ENCODE measurements at regions not wholly inside any gene's neighbourhood (a gene's known extent, or its start where the extent isn't known, plus 50 kb on each side); places are given as distances from the start of the nearest gene placed in this dataset.

DNA sequence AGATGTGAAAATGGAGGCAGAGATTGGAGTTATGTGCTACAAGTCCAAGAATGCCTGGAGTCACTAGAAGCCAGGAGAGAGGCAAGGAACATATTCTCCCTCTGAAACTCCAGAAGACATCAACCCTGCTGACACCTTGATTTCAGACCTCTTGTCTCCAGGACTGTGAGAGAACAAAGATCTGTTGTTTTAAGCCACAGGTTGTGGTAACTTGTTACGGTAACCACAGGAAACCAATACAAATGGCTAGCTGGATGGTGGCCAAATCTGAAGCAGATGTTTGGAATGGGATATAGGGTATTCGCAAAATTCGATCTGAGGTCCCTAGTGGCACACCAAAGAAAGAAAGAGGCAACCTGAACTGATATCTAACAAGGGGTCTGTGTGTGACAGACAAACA lies 129.0 kb downstream of the HERPUD2 start:
- TF ChIP-seq EP300 (IDR thresholded peaks at IDR 0.05), result no peak
- TF ChIP-seq POLR2AphosphoS5 (IDR thresholded peaks at IDR 0.05), result no peak
- TF ChIP-seq, protein P1, sequence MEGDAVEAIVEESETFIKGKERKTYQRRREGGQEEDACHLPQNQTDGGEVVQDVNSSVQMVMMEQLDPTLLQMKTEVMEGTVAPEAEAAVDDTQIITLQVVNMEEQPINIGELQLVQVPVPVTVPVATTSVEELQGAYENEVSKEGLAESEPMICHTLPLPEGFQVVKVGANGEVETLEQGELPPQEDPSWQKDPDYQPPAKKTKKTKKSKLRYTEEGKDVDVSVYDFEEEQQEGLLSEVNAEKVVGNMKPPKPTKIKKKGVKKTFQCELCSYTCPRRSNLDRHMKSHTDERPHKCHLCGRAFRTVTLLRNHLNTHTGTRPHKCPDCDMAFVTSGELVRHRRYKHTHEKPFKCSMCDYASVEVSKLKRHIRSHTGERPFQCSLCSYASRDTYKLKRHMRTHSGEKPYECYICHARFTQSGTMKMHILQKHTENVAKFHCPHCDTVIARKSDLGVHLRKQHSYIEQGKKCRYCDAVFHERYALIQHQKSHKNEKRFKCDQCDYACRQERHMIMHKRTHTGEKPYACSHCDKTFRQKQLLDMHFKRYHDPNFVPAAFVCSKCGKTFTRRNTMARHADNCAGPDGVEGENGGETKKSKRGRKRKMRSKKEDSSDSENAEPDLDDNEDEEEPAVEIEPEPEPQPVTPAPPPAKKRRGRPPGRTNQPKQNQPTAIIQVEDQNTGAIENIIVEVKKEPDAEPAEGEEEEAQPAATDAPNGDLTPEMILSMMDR (IDR thresholded peaks at IDR 0.05), result no peak
- no peak for TF ChIP-seq POLR2A (IDR thresholded peaks at IDR 0.05)
- intact Hi-C loops (cut with DNase I), result no loop called here
- WGBS, 2 donors, result 13 to 43% methylated on average over 3 of the region's 3 CpGs

DNA sequence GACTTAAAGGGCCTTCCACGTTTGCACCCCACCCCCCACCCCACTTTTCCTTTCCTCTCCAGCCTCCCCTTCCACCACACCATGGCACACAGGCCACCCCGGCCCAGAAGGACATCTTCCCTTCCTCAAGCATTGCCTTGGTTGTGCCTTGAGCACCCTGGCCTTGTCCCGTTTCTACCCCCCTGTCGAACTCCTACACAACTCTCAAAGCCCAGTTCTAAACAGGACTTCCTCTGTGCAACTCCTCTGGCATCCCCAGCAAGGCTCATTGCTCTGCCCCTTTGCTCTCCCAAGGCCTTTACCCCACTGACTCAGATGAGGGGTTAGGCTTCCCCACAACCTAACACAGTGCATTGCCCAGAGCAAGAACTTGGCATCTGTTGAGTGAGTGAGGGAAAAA lies 136.1 kb downstream of the HERPUD2 start:
- WGBS, 2 donors, result 88 to 91% methylated on average over 4 of the region's 4 CpGs
- Histone ChIP-seq H3K4me1 (no peaks in the 10 kb centered on the region), H3K4me3 (no peak overlapping the region), H3K27me3 (no peaks in the 10 kb centered on the region), H3K9me3 (no peaks in the 10 kb centered on the region), H3K36me3 (no peaks in the 10 kb centered on the region), H3K27ac (no peak overlapping the region)
- no peak for TF ChIP-seq EP300 (IDR thresholded peaks at IDR 0.05)
- TF ChIP-seq, protein P1 (IDR thresholded peaks at IDR 0.05), result no peak
- no peak for TF ChIP-seq POLR2A (IDR thresholded peaks at IDR 0.05)
- TF ChIP-seq POLR2AphosphoS5 (IDR thresholded peaks at IDR 0.05), result no peak
- no peak for DNase-seq
- intact Hi-C loops (cut with DNase I), result no loop called here

More for the DNA sequence above, 129.0 kb downstream of the HERPUD2 start:
- Histone ChIP-seq H3K36me3 (no peaks in the 10 kb centered on the region), H3K9me3 (no peaks in the 10 kb centered on the region), H3K27me3 (no peaks in the 10 kb centered on the region), H3K27ac (no peak overlapping the region), H3K4me3 (no peak overlapping the region), H3K4me1 (no peaks in the 10 kb centered on the region)
- DNase-seq, result no peak

DNA sequence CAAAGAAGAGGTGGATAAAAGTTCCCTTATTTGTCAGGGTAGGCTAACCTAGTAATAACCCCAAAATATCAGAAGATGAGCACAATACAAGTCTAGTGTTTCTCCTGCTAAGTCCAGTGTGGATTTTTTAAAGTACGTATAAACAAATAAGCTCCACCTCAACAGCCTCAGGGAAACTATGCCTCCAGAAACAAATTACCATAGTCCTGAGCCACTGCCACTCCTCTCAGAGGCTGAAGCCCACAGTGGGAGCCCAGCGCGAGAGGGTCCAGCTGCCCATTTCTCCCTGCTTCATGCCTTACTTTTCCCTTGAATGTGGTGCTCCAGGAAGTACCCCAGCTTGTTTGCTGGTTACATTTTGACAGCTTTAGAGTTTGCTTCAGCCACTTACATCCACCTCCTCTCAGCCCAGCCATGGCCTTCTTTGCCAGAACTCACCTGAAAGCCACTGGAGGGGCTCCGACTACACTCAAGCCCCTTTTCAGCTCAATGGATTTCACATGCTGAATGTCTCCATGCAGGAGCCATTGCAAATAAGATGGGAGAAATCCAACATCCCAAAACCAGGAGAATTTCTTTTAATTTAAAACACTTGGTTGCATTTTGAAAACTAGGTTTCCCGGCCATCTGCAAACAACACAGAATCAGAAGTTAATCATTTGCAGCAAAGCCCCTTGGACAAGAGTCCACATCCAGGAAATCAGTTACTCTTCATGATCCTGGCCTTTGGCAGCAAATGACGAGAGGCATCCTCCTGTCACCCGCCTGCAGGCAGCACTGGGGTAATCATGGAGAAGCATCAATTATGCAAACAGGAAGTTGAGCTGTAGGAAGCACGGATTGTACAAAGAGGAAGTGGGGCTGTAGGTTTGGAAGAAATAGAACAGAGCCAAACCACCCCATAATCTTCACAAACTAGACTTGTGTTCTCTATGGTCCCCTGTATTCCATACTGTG lies 138.1 kb downstream of the HERPUD2 start:
- no peaks in the 10 kb centered on the region for H3K36me3 ChIP-seq
- H3K27ac ChIP-seq, result no peak overlapping the region
- intact Hi-C loops (cut with DNase I), result no loop called here
- H3K27me3 ChIP-seq, result no peaks in the 10 kb centered on the region
- H3K9me3 ChIP-seq, result no peaks in the 10 kb centered on the region
- WGBS, 2 donors, result 55 to 63% methylated on average over 8 of the region's 8 CpGs
- peaks cover 0 to 7% (median 0%) of the 10 kb centered on the region in 4 donors for H3K4me1 ChIP-seq
- TF ChIP-seq POLR2A (IDR thresholded peaks at IDR 0.05), result no peak
- TF ChIP-seq POLR2AphosphoS5 (IDR thresholded peaks at IDR 0.05), result no peak
- TF ChIP-seq, protein P1 (IDR thresholded peaks at IDR 0.05), result no peak
- no peak for TF ChIP-seq EP300 (IDR thresholded peaks at IDR 0.05)
- no peak overlapping the region for H3K4me3 ChIP-seq
- DNase-seq, result no peak

DNA sequence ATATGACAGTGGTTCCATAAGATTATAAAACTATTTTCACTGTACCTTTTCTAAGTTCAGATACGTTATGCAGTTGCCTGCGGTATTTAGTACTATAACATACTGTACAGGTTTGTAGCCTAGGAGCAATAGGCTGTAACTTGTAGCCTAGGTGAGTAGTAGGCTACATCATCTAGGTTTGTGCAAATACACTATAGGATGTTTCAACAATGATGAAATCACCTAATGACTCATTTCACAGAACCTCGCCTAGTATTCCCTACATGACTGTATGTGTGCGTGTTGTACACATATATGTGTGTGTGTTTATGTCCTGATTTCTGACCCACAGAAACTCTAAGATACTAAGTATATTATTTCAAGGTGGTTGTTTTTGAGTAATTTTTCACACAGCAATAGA lies 139.0 kb downstream of the HERPUD2 start:
- Histone ChIP-seq H3K9me3 (no peaks in the 10 kb centered on the region), H3K27ac (no peak overlapping the region), H3K4me1 (peaks cover 0 to 7% (median 0%) of the 10 kb centered on the region in 4 donors), H3K27me3 (no peaks in the 10 kb centered on the region), H3K4me3 (no peak overlapping the region), H3K36me3 (no peaks in the 10 kb centered on the region)
- DNase-seq, result no peak
- no peak for TF ChIP-seq EP300 (IDR thresholded peaks at IDR 0.05)
- TF ChIP-seq POLR2A (IDR thresholded peaks at IDR 0.05), result no peak
- TF ChIP-seq POLR2AphosphoS5 (IDR thresholded peaks at IDR 0.05), result no peak
- TF ChIP-seq, protein P1 (IDR thresholded peaks at IDR 0.05), result no peak
- intact Hi-C loops (cut with DNase I), result no loop called here
- WGBS, 2 donors, result 28 to 61% methylated on average over 4 of the region's 4 CpGs

All from sigmoid colon (tissue), 6 donors.